GM19240 (cell line): ENCODE measurements at regions not wholly inside any gene's neighbourhood (a gene's known extent, or its start where the extent isn't known, plus 50 kb on each side); places are given as distances from the start of the nearest gene placed in this dataset.

Experiments used
- DNase-seq: peaks from one replicate; pipeline ENCODE4 v3.0.0; 2011; ENCODE audit warnings: low spot score; ENCODE audit not compliant: insufficient read length

- DNase-seq, result no peak
These were observed 52.1 kb upstream of the DIPK1A start for GRCh38 chr1:93013145-93014065.

GRCh38 chr1:93014168-93014567 lies 52.9 kb upstream of the DIPK1A start:
- DNase-seq, result no peak

- no peak for DNase-seq
These were observed 54.3 kb upstream of the DIPK1A start for GRCh38 chr1:93015590-93015989.

- DNase-seq, result no peak
These were observed 54.9 kb upstream of the DIPK1A start for GRCh38 chr1:93016171-93016570.

- DNase-seq, result peak; percentile 26
These were observed 57.4 kb upstream of the MTF2 start for GRCh38 chr1:93021539-93022134.

- no peak for DNase-seq
These were observed 56.5 kb upstream of the MTF2 start for GRCh38 chr1:93022580-93022979.

GRCh38 chr1:93023281-93023680 lies 55.8 kb upstream of the MTF2 start:
- DNase-seq, result no peak

- DNase-seq, result no peak
These were observed 53.5 kb upstream of the MTF2 start for GRCh38 chr1:93025572-93025971.

- no peak for DNase-seq
These were observed 50.5 kb upstream of the MTF2 start for GRCh38 chr1:93028542-93028941.
